GM18508 (cell line): ENCODE measurements at regions not wholly inside any gene's neighbourhood (a gene's known extent, or its start where the extent isn't known, plus 50 kb on each side); places are given as distances from the start of the nearest gene placed in this dataset.

Source experiments
- ATAC-seq: cut with Tn5 transposase; IDR thresholded peaks from one replicate; pipeline ENCODE4 v1.9.1; 2021; ENCODE audit warnings: moderate number of reproducible peaks; ENCODE audit not compliant: insufficient read depth, unreplicated experiment

- ATAC-seq, result no peak
These were observed 1785.8 kb upstream of the PCDH20 start for GRCh38 chr13:63201493-63201892.

- ATAC-seq, result no peak
These were observed 1783.9 kb upstream of the PCDH20 start for GRCh38 chr13:63199508-63199907.

GRCh38 chr13:63198071-63198470, 1782.4 kb upstream of the PCDH20 start:
- ATAC-seq, result no peak

GRCh38 chr13:63195726-63196125, 1780.1 kb upstream of the PCDH20 start:
- no peak for ATAC-seq

GRCh38 chr13:63190742-63191141, 1775.1 kb upstream of the PCDH20 start:
- ATAC-seq, result no peak

DNA sequence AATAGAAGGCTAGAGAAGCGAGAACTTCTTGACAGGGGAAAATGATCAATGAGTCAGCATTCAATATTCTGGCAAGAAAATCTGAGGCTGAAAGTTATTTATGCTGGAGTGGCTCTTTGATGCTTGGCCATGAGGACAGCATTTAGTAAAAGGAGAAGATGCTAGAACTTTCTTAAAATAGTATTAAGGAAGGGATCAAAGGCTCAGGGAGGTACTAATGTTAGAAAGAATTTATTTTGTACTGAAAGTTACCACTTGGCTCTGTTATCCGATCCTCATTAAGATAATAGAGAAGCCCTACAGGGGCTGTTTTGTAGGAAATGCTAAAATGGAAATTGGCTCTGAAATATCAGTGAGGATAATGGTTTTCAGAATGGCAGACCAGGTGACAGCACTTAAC, 1774.6 kb upstream of the PCDH20 start:
- ATAC-seq, result no peak

- ATAC-seq, result no peak
These were observed 1774.1 kb upstream of the PCDH20 start for GRCh38 chr13:63189712-63190111.

DNA sequence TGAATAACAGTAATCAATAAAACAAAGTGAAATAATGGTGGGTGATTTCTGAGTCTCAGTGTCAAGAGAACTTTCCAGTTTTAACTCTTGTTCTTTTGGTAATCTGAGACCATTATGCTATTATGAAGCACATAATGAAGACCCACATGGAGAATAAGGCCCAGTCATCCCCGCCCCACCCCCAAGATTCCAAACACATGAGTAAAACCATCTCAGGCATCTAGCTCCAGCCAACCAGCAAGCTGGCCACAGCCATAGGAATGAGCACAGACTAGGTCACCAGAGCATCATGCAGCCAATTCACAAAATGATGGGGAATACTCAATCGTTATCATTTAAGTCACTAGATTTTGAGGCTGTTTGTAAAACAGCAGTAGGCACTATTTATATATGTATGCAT, 1769.0 kb upstream of the PCDH20 start:
- no peak for ATAC-seq

DNA sequence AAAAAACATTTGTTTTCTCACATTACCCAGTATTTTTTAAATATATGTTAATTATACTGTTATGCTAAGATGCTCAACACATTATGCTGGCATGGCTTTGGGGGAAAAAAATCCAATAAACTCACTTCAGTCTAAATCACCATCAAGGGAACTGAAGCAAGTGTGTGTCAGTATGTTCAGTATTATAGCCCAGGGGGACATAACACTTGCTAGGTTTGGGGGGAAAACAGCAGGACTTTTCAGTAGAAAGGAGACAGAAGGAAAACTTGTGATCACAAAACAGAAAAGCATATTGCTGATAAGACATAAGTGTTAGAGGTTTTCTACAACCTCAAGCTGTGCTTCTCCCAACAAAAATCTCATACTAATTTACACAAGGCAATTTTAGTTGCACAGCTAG, 1759.9 kb upstream of the PCDH20 start:
- no peak for ATAC-seq

DNA sequence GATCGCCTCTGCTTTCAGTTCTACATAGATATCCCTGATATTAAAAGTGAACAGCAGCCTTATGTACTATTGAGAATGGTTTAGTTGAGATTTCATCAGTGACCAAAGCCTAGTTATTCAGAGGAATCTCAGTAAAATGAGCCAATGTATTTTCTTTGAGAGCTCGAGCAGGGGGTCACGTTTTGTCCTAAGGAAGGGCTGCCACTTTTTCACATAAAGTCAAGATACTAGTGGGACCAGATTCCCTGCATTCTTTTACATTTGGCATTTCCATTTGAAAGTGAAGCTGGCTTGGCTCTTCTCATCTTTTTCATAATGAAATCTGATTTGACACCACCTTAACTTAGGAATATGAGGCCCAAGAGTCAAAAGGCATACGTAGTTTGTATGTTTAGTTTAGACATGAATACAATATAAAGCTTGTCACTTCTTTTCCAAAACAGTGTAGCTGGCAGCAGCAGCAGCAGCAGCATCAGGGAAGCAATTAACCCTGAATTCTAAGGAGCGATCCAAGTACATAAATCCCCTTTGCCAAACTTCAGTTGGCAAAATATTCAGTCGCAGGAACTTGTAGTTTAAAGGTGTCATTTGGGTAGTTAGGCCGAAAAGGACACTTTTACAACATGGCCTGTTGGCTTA, 1752.2 kb upstream of the PCDH20 start:
- no peak for ATAC-seq

DNA sequence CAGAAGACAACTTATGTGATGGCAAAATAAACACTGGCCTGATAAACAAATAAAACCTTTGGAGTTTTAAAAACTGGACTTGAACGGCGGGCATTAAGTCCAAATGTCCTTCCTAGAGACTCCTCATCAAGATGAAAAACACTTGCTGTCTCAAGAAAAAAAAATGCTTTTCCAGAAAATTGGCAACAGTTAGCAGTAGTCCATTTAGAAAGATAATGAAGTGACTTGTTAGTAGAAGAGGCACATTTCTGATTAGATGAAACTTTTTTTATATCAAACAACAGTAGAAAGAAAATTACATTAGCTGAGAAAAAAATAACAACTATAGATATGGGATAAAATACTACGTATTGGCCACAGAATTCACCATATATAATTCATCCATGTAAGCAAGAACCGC, 1750.7 kb upstream of the PCDH20 start:
- ATAC-seq, result no peak

- ATAC-seq, result no peak
These were observed 1748.3 kb upstream of the PCDH20 start for GRCh38 chr13:63163903-63164302.

- no peak for ATAC-seq
These were observed 1745.6 kb upstream of the PCDH20 start for GRCh38 chr13:63161219-63161618.

- ATAC-seq, result no peak
These were observed 1741.2 kb upstream of the PCDH20 start for GRCh38 chr13:63156816-63157215.

DNA sequence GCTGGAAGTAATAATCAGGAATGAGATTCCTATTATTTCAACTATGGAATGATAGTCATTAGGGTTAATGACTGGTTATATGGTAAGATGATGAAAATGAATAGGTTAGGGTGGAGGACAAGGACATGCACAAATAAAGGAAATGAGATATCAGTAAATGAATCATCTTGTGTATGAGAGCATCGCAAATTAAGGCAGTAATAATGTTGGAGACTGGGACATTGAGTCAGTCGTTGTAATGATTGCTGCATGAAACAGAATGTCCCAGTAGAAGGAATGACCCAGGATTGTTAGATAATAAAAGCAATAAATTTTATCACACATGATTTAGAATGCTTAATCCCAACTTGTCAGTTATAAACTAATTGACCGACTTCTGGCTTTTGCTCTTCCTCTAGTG, 1733.7 kb upstream of the PCDH20 start:
- no peak for ATAC-seq

GRCh38 chr13:63139277-63139676, 1723.6 kb upstream of the PCDH20 start:
- no peak for ATAC-seq

- no peak for ATAC-seq
These were observed 1714.3 kb upstream of the PCDH20 start for GRCh38 chr13:63129995-63130394.

DNA sequence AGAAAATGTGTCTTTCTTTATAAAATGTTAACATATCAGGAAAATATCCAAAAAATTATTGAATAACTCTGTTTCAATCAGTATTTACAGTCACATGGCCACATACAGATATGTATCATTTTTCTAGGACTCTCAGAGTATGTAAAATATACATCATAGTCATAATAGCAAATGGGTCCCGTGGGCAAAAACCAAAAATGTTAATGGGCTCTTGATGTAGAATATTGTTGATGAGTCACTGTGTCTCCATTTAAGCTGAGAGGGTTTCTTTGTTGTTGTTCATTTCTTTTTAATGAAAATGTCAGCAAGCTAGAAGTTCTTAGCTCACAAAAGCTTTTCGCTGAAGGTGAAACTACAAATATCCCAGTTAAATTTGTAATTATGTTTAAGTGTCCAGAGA, 1713.1 kb upstream of the PCDH20 start:
- no peak for ATAC-seq

- ATAC-seq, result no peak
These were observed 1709.2 kb upstream of the PCDH20 start for GRCh38 chr13:63124863-63125262.

GRCh38 chr13:63120883-63121282, 1705.2 kb upstream of the PCDH20 start:
- ATAC-seq, result no peak

DNA sequence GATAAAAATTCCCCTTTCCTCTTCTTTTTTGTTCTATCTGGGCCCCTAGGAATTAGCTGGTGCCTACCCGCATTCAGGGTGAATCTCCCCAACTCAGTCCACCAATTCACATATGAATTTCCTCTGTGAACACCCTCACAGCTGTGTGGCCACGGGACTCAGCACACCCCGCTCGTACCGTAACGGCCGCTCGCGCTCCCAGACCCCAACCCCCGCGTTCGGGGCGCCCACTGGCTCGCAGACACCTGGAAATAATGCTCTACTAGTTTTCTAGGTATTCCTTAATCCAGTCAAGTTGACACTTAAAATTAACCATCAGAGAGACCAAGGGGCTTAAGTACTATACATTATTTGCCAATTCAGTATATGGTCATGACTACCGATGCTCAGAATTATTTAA, 1702.1 kb upstream of the PCDH20 start:
- ATAC-seq, result no peak

- ATAC-seq, result no peak
These were observed 1697.2 kb upstream of the PCDH20 start for GRCh38 chr13:63112799-63113395.
